SK-N-SH treated with all-trans-retinoic acid at 6 μM for 48 hours (cell line): ENCODE measurements at regions not wholly inside any gene's neighbourhood (a gene's known extent, or its start where the extent isn't known, plus 50 kb on each side); places are given as distances from the start of the nearest gene placed in this dataset.

ENCODE experiments used
- ATAC-seq: fragments of 200-7000 bp; cut with Tn5 transposase; 3 replicates; pipeline ENCODE4 v1.9.1; 2020; ENCODE audit warnings: mild to moderate bottlenecking, moderate library complexity
- ARNTL ChIP-seq: fragments of 450-650 bp; formaldehyde crosslinking; IDR thresholded peaks from 2 replicates; pipeline ENCODE4 v1.5.0; 2020; ENCODE audit warnings: low read depth, mild to moderate bottlenecking, moderate library complexity, borderline replicate concordance
- BACH2 ChIP-seq: fragments of 250-450 bp; sonication (Bioruptor Pico); IDR thresholded peaks from 2 replicates; pipeline ENCODE4 v1.9.0; 2021; ENCODE audit warnings: mild to moderate bottlenecking, borderline replicate concordance
- CSDC2 ChIP-seq: fragments of 250-450 bp; sonication (Bioruptor Pico); IDR thresholded peaks from 2 replicates; pipeline ENCODE4 v1.5.0; 2020; ENCODE audit warnings: mild to moderate bottlenecking, moderate library complexity
- ESRRG ChIP-seq: fragments of 250-450 bp; sonication (Bioruptor Pico); IDR thresholded peaks from 2 replicates; pipeline ENCODE4 v1.6.1; 2021; ENCODE audit warnings: mild to moderate bottlenecking
- ISL1 ChIP-seq: fragments of 250-450 bp; sonication (Bioruptor Pico); IDR thresholded peaks from 2 replicates; pipeline ENCODE4 v2.1.2; 2022; ENCODE audit warnings: mild to moderate bottlenecking, moderate library complexity
- OSR1 ChIP-seq: fragments of 250-450 bp; sonication (Bioruptor Pico); IDR thresholded peaks from 2 replicates; pipeline ENCODE4 v1.8.0; 2022; ENCODE audit warnings: moderate library complexity, mild to moderate bottlenecking, inconsistent platforms
- PPARA ChIP-seq: fragments of 250-450 bp; sonication (Bioruptor Pico); IDR thresholded peaks from 2 replicates; pipeline ENCODE4 v1.5.0; 2020; ENCODE audit warnings: mild to moderate bottlenecking, borderline replicate concordance
- RARB ChIP-seq: fragments of 250-450 bp; sonication (Bioruptor Pico); IDR thresholded peaks from 2 replicates; pipeline ENCODE4 v1.8.0; 2021; ENCODE audit warnings: mild to moderate bottlenecking, moderate library complexity
- TCF4 ChIP-seq: fragments of 250-450 bp; sonication (Bioruptor Pico); IDR thresholded peaks from 2 replicates; pipeline ENCODE4 v1.8.0; 2021; ENCODE audit warnings: mild to moderate bottlenecking, moderate library complexity, borderline replicate concordance
- TOX ChIP-seq: fragments of 250-450 bp; sonication (Bioruptor Pico); IDR thresholded peaks from 2 replicates; pipeline ENCODE4 v1.8.0; 2021; ENCODE audit warnings: mild to moderate bottlenecking, moderate library complexity, borderline replicate concordance
- ZC3H10 ChIP-seq: fragments of 250-450 bp; sonication (Bioruptor Pico); IDR thresholded peaks from 2 replicates; pipeline ENCODE4 v1.5.1; 2021; ENCODE audit warnings: mild to moderate bottlenecking, moderate library complexity
- ZFP3 ChIP-seq: fragments of 250-450 bp; sonication (Bioruptor Pico); IDR thresholded peaks from 2 replicates; pipeline ENCODE4 v1.5.0; 2020; ENCODE audit warnings: mild to moderate bottlenecking, moderate library complexity
- ZFP30 ChIP-seq: fragments of 450-650 bp; formaldehyde crosslinking; IDR thresholded peaks from 2 replicates; pipeline ENCODE4 v1.5.0; 2022; ENCODE audit warnings: mild to moderate bottlenecking, moderate library complexity
- ZNF565 ChIP-seq: fragments of 450-650 bp; formaldehyde crosslinking; conservative IDR thresholded peaks from 2 replicates; pipeline ENCODE4 v1.5.0; 2020; ENCODE audit warnings: low read depth, mild to moderate bottlenecking, moderate library complexity
- ZNF70 ChIP-seq: fragments of 450-650 bp; formaldehyde crosslinking; IDR thresholded peaks from 2 replicates; pipeline ENCODE4 v1.5.0; 2020; ENCODE audit warnings: mild to moderate bottlenecking, moderate library complexity
- TF ChIP-seq, protein P1 (sequence below): fragments of 250-450 bp; sonication (Bioruptor Pico); IDR thresholded peaks from 2 replicates; pipeline ENCODE4 v1.8.0; 2020; ENCODE audit warnings: mild to moderate bottlenecking, moderate library complexity, borderline replicate concordance
- TF ChIP-seq, protein P2 (sequence below): fragments of 250-450 bp; sonication (Bioruptor Pico); IDR thresholded peaks from 2 replicates; pipeline ENCODE4 v1.5.1; 2020; ENCODE audit warnings: low read depth, mild to moderate bottlenecking, moderate library complexity
- TF ChIP-seq, protein P3 (sequence below): fragments of 250-450 bp; sonication (Bioruptor Pico); IDR thresholded peaks from 2 replicates; pipeline ENCODE4 v1.5.1; 2021; ENCODE audit warnings: mild to moderate bottlenecking, moderate library complexity
- TF ChIP-seq, protein P4 (sequence below): fragments of 250-450 bp; sonication (Bioruptor Pico); IDR thresholded peaks from 2 replicates; pipeline ENCODE4 v1.5.0; 2020; ENCODE audit warnings: mild to moderate bottlenecking, moderate library complexity
- TF ChIP-seq, protein P5 (sequence below): fragments of 250-450 bp; sonication (Bioruptor Pico); IDR thresholded peaks from 2 replicates; pipeline ENCODE4 v1.8.0; 2021; ENCODE audit warnings: low read depth, mild to moderate bottlenecking, moderate library complexity, borderline replicate concordance

DNA sequence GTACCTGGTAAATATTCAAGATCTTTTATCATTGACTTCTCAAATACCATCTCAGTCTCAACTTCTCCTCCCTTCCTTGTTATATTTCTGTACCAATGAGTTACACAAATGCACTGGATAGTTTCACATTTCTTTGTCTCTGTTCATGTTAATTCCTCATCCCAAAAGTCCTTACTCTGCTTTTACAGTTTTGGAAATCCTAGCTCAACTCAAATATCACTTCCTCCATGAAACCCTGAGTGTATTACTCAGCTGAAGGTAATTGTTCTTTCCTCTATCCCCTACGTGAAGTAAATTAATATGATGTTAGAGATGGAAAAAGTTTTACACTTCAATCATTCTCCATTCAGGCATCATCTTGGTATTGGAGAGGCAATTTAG is 241.5 kb downstream of the TLE4 start:
- no peak for TF ChIP-seq ISL1
- no peak for TF ChIP-seq ZFP30
- TF ChIP-seq CSDC2 (CRISPR knock-in tag) = no peak
- TF ChIP-seq RARB (CRISPR knock-in tag) = no peak
- no peak for TF ChIP-seq BACH2 (CRISPR knock-in tag)
- TF ChIP-seq PPARA (CRISPR knock-in tag) = no peak
- TF ChIP-seq, protein P1, sequence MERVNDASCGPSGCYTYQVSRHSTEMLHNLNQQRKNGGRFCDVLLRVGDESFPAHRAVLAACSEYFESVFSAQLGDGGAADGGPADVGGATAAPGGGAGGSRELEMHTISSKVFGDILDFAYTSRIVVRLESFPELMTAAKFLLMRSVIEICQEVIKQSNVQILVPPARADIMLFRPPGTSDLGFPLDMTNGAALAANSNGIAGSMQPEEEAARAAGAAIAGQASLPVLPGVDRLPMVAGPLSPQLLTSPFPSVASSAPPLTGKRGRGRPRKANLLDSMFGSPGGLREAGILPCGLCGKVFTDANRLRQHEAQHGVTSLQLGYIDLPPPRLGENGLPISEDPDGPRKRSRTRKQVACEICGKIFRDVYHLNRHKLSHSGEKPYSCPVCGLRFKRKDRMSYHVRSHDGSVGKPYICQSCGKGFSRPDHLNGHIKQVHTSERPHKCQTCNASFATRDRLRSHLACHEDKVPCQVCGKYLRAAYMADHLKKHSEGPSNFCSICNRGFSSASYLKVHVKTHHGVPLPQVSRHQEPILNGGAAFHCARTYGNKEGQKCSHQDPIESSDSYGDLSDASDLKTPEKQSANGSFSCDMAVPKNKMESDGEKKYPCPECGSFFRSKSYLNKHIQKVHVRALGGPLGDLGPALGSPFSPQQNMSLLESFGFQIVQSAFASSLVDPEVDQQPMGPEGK = no peak
- TF ChIP-seq ESRRG = no peak
- TF ChIP-seq ZNF70 (CRISPR knock-in tag) = no peak
- TF ChIP-seq, protein P2, sequence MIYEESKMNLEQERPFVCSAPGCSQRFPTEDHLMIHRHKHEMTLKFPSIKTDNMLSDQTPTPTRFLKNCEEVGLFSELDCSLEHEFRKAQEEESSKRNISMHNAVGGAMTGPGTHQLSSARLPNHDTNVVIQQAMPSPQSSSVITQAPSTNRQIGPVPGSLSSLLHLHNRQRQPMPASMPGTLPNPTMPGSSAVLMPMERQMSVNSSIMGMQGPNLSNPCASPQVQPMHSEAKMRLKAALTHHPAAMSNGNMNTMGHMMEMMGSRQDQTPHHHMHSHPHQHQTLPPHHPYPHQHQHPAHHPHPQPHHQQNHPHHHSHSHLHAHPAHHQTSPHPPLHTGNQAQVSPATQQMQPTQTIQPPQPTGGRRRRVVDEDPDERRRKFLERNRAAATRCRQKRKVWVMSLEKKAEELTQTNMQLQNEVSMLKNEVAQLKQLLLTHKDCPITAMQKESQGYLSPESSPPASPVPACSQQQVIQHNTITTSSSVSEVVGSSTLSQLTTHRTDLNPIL = no peak
- TF ChIP-seq ZFP3 (CRISPR knock-in tag) = no peak
- no peak for TF ChIP-seq TCF4 (CRISPR knock-in tag)
- no peak for TF ChIP-seq ZNF565 (CRISPR knock-in tag)
- no peak for ATAC-seq

DNA sequence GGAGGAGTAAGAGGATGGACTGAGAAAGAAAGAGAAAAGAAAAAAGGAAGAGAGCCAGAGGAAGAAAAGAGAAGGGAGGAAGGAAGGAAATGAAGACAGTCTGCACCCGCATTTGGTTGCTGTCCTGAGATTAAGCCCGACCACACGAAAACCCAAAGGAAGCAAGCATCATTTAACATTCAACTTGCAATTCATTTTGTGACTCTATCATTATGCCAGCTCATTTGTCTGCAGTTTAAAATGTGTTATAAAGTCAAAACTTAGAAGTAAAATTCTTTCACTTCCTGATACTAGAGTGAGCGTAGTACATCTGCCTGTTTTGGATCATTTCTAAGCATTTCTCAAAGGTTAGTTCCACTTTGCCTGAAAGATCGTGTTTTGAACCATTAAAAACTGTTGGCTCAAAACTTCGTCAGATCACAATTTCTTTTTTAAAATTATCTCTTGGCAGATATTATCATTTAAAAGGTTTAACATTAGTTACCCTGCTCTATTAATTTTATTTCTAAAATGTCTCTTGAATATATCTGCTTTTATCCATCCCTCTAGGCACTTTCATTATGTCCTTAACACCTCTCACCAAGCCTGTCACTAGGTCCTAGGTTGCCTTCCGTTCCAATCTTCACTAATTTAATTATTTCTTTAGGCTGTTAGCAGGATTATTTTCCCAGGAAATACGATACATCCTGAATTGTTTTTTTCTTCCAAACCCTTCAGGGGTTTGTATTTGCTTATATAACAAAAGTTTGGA is 240.9 kb downstream of the TLE4 start:
- no peak for TF ChIP-seq ESRRG
- no peak for TF ChIP-seq ZFP3 (CRISPR knock-in tag)
- TF ChIP-seq, protein P3, sequence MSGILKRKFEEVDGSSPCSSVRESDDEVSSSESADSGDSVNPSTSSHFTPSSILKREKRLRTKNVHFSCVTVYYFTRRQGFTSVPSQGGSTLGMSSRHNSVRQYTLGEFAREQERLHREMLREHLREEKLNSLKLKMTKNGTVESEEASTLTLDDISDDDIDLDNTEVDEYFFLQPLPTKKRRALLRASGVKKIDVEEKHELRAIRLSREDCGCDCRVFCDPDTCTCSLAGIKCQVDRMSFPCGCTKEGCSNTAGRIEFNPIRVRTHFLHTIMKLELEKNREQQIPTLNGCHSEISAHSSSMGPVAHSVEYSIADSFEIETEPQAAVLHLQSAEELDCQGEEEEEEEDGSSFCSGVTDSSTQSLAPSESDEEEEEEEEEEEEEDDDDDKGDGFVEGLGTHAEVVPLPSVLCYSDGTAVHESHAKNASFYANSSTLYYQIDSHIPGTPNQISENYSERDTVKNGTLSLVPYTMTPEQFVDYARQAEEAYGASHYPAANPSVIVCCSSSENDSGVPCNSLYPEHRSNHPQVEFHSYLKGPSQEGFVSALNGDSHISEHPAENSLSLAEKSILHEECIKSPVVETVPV (CRISPR knock-in tag) = no peak
- no peak for TF ChIP-seq ZC3H10 (CRISPR knock-in tag)
- TF ChIP-seq, protein P4, sequence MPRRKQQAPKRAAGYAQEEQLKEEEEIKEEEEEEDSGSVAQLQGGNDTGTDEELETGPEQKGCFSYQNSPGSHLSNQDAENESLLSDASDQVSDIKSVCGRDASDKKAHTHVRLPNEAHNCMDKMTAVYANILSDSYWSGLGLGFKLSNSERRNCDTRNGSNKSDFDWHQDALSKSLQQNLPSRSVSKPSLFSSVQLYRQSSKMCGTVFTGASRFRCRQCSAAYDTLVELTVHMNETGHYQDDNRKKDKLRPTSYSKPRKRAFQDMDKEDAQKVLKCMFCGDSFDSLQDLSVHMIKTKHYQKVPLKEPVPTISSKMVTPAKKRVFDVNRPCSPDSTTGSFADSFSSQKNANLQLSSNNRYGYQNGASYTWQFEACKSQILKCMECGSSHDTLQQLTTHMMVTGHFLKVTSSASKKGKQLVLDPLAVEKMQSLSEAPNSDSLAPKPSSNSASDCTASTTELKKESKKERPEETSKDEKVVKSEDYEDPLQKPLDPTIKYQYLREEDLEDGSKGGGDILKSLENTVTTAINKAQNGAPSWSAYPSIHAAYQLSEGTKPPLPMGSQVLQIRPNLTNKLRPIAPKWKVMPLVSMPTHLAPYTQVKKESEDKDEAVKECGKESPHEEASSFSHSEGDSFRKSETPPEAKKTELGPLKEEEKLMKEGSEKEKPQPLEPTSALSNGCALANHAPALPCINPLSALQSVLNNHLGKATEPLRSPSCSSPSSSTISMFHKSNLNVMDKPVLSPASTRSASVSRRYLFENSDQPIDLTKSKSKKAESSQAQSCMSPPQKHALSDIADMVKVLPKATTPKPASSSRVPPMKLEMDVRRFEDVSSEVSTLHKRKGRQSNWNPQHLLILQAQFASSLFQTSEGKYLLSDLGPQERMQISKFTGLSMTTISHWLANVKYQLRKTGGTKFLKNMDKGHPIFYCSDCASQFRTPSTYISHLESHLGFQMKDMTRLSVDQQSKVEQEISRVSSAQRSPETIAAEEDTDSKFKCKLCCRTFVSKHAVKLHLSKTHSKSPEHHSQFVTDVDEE = no peak
- TF ChIP-seq, protein P2 = no peak
- TF ChIP-seq, protein P1 = no peak
- TF ChIP-seq RARB (CRISPR knock-in tag) = no peak
- no peak for TF ChIP-seq OSR1 (CRISPR knock-in tag)
- TF ChIP-seq ISL1 = no peak
- no peak for TF ChIP-seq TOX (CRISPR knock-in tag)
- TF ChIP-seq, protein P5, sequence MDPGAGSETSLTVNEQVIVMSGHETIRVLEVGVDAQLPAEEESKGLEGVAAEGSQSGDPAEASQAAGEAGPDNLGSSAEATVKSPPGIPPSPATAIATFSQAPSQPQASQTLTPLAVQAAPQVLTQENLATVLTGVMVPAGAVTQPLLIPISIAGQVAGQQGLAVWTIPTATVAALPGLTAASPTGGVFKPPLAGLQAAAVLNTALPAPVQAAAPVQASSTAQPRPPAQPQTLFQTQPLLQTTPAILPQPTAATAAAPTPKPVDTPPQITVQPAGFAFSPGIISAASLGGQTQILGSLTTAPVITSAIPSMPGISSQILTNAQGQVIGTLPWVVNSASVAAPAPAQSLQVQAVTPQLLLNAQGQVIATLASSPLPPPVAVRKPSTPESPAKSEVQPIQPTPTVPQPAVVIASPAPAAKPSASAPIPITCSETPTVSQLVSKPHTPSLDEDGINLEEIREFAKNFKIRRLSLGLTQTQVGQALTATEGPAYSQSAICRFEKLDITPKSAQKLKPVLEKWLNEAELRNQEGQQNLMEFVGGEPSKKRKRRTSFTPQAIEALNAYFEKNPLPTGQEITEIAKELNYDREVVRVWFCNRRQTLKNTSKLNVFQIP (CRISPR knock-in tag) = no peak
- TF ChIP-seq TCF4 (CRISPR knock-in tag) = no peak
- no peak for TF ChIP-seq ZNF70 (CRISPR knock-in tag)
- TF ChIP-seq BACH2 (CRISPR knock-in tag) = no peak
- no peak for TF ChIP-seq ARNTL (CRISPR knock-in tag)
- TF ChIP-seq CSDC2 (CRISPR knock-in tag) = no peak
- TF ChIP-seq ZNF565 (CRISPR knock-in tag) = no peak
- TF ChIP-seq, all 23 proteins: peak for 0
- no peak for ATAC-seq
